Aorta (tissue), 5 donors: ENCODE measurements at regions not wholly inside any gene's neighbourhood (a gene's known extent, or its start where the extent isn't known, plus 50 kb on each side); places are given as distances from the start of the nearest gene placed in this dataset.

Experiments
- ATAC-seq: fragments of 200-7000 bp; cut with Tn5 transposase; one replicate; pipeline ENCODE4 v1.9.1; 2022; ENCODE audit warnings: moderate library complexity; ENCODE audit not compliant: low FRiP score
- DNase-seq, 2 donors: peaks; one replicate each; pipeline ENCODE4 v3.0.0-alpha.2; 2020
- H3K27ac ChIP-seq, 2 donors: one replicate each; pipeline ENCODE4 v1.5.1; 2013; ENCODE audit warnings: low read length in 2 of 2, mild to moderate bottlenecking in 2 of 2, moderate library complexity in 2 of 2, control low read depth in 1 of 2, inconsistent platforms in 1 of 2, low read depth in 1 of 2
- H3K27me3 ChIP-seq, 2 donors: one replicate each; pipeline ENCODE4 v1.6.1; 2013; ENCODE audit warnings: control low read depth in 1 of 2, low read length in 1 of 2, mild to moderate bottlenecking in 1 of 2, moderate library complexity in 1 of 2; ENCODE audit not compliant: insufficient read depth in 2 of 2, control insufficient read depth in 1 of 2
- H3K36me3 ChIP-seq, 2 donors: one replicate each; pipeline ENCODE4 v1.6.1; 2013; ENCODE audit warnings: control low read depth in 1 of 2, low read length in 1 of 2, mild to moderate bottlenecking in 1 of 2; ENCODE audit not compliant: insufficient read depth in 2 of 2, control insufficient read depth in 1 of 2
- H3K4me1 ChIP-seq, 2 donors: one replicate each; pipeline ENCODE4 v1.6.1; 2013; ENCODE audit warnings: low read length in 2 of 2, control low read depth in 1 of 2, mild to moderate bottlenecking in 1 of 2, moderate library complexity in 1 of 2; ENCODE audit not compliant: insufficient read depth in 2 of 2, control insufficient read depth in 1 of 2
- H3K4me3 ChIP-seq, 2 donors: one replicate each; pipeline ENCODE4 v1.5.1; 2013; ENCODE audit warnings: low read length in 2 of 2, control low read depth in 1 of 2, mild to moderate bottlenecking in 1 of 2
- H3K9me3 ChIP-seq: one replicate; pipeline ENCODE4 v1.6.1; 2013; ENCODE audit warnings: mild to moderate bottlenecking, low read length; ENCODE audit not compliant: control insufficient read depth
- WGBS, 2 donors: extraction: QIAGEN DNeasy Blood & Tissue Kit; methylation state at CpG; one replicate each; pipeline ENCODE4 v1.1.7; 2013; 5-methylcytosine and 5-hydroxymethylcytosine counted together
- intact Hi-C, 2 donors: fragments of 100-400 bp; cut with DNase I; formaldehyde crosslinking; loops; one replicate each; pipeline versions ENCODE4 v1.14.2 to v1.15.0; 2022
- donor health status: healthy with polysubstance abuse.
- donor health status: Bipolar disorder and iron deficiency.
- donor health status: DM: no; HTN: no; CAD: no.
- donor health status: DM: no; HTN: no; CAD: no.
- donor health status: DM: yes; HTN: yes; CAD: no.

DNA sequence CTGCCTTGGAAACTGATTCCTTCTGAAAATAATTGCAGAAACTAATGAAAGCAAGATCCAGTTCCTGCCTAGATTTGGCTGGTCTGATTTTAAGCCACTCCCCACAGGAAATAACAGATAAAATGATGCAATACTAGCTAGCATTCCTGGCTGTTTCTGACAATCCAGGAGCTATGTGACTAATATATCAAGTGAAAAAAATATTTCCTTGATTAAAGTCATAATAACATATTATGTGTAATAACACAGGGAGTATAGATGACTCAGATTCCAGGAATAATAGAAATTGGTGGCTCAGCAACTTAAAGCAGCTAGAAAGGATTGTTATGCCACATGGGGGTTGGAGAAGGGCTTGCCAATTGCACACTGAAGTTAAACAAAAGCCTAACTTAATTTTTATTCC is 182.7 kb upstream of the SALL4 start:
- Histone ChIP-seq H3K4me3 (no peak overlapping the region), H3K27ac (no peak overlapping the region), H3K36me3 (no peaks in the 10 kb centered on the region), H3K4me1 (no peaks in the 10 kb centered on the region), H3K27me3 (no peaks in the 10 kb centered on the region), H3K9me3 (no peaks in the 10 kb centered on the region)
- intact Hi-C loops: loop anchor here in 1 of 2 donors (10.0 kb wide), 1 partner anchor 220 kb away; the partner anchor contains the start of gene ATP9A
- peak; percentile 88 for ATAC-seq
- DNase-seq: no peak

DNA sequence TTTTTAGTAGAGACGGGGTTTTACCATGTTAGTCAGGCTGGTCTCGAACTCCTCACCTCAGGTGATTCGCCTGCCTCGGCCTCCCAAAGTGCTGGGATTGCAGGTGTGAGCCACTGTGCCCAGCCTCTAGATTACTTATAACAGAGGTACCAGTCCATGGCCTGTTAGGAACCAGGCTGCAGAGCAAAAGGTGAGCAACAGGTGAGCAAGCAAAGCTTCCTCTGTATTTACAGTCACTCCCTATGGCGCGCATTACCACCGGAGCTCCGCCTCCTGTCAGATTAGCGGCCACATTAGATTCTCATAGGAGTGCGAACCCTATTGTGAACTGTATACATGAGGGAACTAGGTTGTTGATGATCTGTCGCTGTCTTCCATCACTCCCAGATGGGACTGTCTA is 178.0 kb upstream of the SALL4 start:
- Histone ChIP-seq H3K36me3 (no peaks in the 10 kb centered on the region), H3K9me3 (peaks cover 3% of the 10 kb centered on the region), H3K27me3 (no peaks in the 10 kb centered on the region), H3K4me1 (no peaks in the 10 kb centered on the region), H3K4me3 (no peak overlapping the region), H3K27ac (no peak overlapping the region)
- no peak for ATAC-seq
- intact Hi-C loops: loop anchor here in 1 of 2 donors (10.0 kb wide), 1 partner anchor 215 kb away; the partner anchor contains the start of gene ATP9A
- DNase-seq: no peak
- 95 to 97% methylated on average over 11 of the region's 11 CpGs for WGBS, 2 donors

DNA sequence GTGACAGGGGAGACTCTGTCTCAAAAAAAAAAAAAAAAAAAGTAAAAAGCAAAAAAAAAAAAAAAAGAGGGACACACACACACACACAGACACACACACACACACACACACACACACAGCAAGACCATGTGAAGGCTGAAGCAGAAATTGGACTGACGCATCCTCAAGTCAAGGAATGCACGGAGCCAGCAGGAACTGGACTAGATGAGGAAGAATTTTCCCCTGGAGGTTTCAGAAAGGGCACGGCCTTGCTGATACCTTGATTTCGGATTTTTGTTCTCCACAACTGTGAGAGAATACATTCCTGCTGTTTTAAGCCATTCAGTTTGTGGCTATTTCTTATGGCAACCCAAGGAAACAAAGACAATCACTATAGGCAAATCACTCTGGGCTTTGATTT is 176.9 kb upstream of the SALL4 start:
- intact Hi-C loops: no loop called here
- Histone ChIP-seq H3K36me3 (no peaks in the 10 kb centered on the region), H3K4me3 (no peak overlapping the region), H3K4me1 (no peaks in the 10 kb centered on the region), H3K27ac (no peak overlapping the region), H3K27me3 (no peaks in the 10 kb centered on the region), H3K9me3 (peaks cover 3% of the 10 kb centered on the region)
- no peak for ATAC-seq
- DNase-seq: no peak
- WGBS, 2 donors: 66 to 74% methylated on average over 4 of the region's 4 CpGs

DNA sequence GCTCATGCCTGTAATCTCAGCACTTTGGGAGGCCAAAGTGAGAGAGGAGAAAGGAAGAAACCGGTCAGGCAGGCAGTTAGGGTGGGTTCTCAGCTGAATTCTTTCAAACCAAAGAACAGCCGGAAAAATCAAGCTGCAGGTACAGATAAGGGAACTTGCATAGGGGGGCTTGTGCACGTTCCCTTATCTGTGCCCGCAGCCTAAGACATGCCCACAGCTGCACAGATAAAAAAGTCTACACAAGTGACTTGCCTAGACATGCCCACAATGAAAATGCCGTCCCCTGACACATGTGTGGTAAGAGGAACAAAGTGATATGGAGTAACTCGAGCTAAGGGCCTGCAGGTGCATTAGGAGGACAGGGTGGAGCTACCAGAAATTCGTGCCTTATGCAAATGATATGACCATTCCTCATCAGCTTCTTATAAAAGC is 175.8 kb upstream of the SALL4 start:
- Histone ChIP-seq H3K27me3 (no peaks in the 10 kb centered on the region), H3K36me3 (no peaks in the 10 kb centered on the region), H3K9me3 (peaks cover 3% of the 10 kb centered on the region), H3K4me1 (no peaks in the 10 kb centered on the region), H3K4me3 (no peak overlapping the region), H3K27ac (no peak overlapping the region)
- no peak for DNase-seq
- ATAC-seq: no peak
- intact Hi-C loops: no loop called here
- 82 to 87% methylated on average over 7 of the region's 7 CpGs for WGBS, 2 donors

DNA sequence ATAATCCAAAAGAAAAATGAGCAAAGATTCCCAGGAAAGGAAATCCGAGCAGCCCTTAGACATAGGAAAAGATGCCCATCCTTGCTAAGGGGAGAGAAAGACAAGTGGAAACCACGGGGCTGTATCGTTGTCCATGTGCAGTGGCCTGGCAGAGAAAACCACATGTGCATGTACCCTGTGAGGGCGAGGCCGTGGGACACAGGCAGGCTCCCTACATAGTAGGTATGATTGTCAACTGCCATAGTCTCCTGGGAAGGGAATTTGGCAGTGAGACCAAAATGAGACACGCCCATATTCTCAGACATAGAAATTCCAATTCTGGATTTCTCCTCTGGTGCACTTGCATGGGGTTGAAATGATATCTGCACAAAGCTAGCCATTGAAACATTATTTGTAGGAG is 169.7 kb upstream of the SALL4 start:
- Histone ChIP-seq H3K36me3 (no peaks in the 10 kb centered on the region), H3K27me3 (no peaks in the 10 kb centered on the region), H3K4me1 (no peaks in the 10 kb centered on the region), H3K4me3 (no peak overlapping the region), H3K9me3 (no peaks in the 10 kb centered on the region), H3K27ac (no peak overlapping the region)
- no peak for ATAC-seq
- no peak for DNase-seq
- intact Hi-C loops: no loop called here
- 67 to 77% methylated on average over 6 of the region's 6 CpGs for WGBS, 2 donors

DNA sequence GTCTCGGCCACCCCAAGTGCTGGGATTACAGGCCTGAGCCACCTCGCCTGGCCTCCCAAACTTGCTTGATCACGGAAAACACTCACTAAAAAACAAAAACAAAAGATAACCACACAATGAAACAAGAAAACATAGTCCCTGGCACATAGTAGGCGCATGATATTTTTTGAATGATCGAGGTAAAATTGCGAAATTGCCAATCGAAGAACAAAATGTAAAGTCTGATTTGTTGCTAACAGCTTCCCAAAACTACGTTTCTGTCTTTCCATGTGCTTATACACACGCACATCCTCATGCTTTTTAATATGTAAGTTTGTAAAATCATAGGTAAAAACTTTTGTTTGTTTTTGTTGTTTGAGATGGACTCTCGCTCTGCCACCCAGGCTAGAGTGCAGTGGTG is 168.5 kb upstream of the SALL4 start:
- Histone ChIP-seq H3K9me3 (no peaks in the 10 kb centered on the region), H3K36me3 (no peaks in the 10 kb centered on the region), H3K4me3 (no peak overlapping the region), H3K4me1 (no peaks in the 10 kb centered on the region), H3K27me3 (no peaks in the 10 kb centered on the region), H3K27ac (no peak overlapping the region)
- 94% methylated on average over 10 of the region's 10 CpGs for WGBS, 2 donors
- intact Hi-C loops: no loop called here
- ATAC-seq: no peak
- DNase-seq: no peak

DNA sequence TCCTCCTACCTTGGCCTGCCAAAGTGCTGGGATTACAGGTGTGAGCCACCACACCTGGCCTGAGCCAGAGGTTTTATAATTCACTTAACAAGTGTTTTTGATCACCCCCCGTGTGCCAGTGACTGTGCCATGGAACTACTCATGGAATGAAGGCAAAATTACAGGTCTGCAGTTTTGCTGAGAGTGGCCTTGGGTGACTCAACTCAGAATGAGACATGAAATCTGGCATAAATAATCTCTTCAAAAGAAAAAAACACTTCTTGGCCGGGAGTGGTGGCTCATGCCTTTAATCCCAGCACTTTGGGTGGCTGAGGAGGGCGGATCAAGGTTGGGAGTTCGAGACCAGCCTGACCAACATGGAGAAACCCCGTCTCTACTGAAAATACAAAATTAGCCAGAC is 166.9 kb upstream of the SALL4 start:
- DNase-seq: no peak
- intact Hi-C loops: loop anchor here in 1 of 2 donors (5.0 to 10.0 kb wide), 2 partner anchors 264 to 332 kb away; no protein-coding TSS in a partner anchor
- H3K9me3 ChIP-seq: no peaks in the 10 kb centered on the region
- no peaks in the 10 kb centered on the region for H3K27me3 ChIP-seq
- no peak for ATAC-seq
- H3K36me3 ChIP-seq: no peaks in the 10 kb centered on the region
- H3K4me3 ChIP-seq: no peak overlapping the region
- 84 to 89% methylated on average over 5 of the region's 5 CpGs for WGBS, 2 donors
- no peak overlapping the region for H3K27ac ChIP-seq
- H3K4me1 ChIP-seq: no peaks in the 10 kb centered on the region

DNA sequence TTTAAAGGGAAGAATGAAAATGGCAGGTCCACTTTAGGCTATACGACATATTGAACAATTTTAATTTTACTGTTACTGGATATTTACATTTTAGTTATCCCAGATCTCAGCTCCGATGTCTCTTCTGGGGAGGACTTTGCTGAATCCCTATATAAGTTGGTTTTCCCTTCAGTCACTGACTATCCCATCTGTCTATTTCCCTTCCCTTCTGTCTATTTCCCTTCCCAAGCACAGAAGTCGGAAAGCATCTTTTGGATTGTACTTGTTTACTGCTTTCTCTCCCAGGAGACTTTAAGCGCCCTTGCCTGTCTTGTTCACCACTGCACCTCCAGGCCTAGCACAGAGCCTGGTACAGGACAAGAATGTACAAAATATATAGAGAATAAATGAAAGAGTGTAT is 165.8 kb upstream of the SALL4 start:
- intact Hi-C loops: loop anchor here in 1 of 2 donors (5.0 to 10.0 kb wide), 2 partner anchors 263 to 331 kb away; no protein-coding TSS in a partner anchor

DNA sequence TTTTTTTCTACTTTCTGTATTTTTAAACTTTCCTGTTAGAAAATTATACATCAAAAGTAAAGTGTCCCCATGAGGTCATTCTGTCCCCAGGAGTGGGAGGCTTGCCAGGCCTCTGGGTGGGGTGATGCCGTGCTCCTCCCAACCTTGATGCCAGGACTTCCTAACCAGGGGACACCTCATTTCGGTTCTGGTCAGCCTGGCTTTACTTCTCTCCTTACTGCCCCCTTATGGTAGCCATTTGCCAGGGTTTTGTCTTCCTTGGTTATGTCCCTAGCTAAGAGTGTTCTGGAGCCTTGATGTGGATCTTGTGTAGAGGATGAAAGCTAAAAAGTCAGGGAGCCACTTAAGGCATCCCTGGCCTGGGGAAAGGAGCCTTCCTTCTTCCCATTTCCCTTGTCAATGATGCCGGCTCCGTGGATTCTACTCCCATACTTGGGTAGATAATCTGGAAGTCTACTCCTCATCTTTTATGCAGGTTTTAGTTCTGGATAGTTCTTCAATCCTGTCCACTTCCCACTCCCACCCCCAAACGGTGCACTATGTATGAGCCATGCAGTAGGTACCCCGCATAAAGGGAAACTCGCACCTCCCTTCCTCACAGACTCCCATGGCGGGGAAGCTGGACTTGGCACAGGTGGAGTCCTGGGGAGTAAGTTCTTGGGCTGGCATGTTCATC is 164.1 kb upstream of the SALL4 start:
- H3K4me3 ChIP-seq: no peak overlapping the region
- ATAC-seq (peak; percentile 44), DNase-seq (no peak)
- intact Hi-C loops: loop anchor here in 1 of 2 donors (5.0 to 10.0 kb wide), 2 partner anchors 262 to 329 kb away; no protein-coding TSS in a partner anchor
- no peaks in the 10 kb centered on the region for H3K4me1 ChIP-seq
- H3K36me3 ChIP-seq: no peaks in the 10 kb centered on the region
- H3K27ac ChIP-seq: no peak overlapping the region
- 47 to 54% methylated on average over 8 of the region's 8 CpGs for WGBS, 2 donors
- no peaks in the 10 kb centered on the region for H3K9me3 ChIP-seq
- no peaks in the 10 kb centered on the region for H3K27me3 ChIP-seq

More for the DNA sequence above, 165.8 kb upstream of the SALL4 start:
- no peaks in the 10 kb centered on the region for H3K4me1 ChIP-seq
- no peak for DNase-seq
- H3K36me3 ChIP-seq: no peaks in the 10 kb centered on the region
- ATAC-seq: no peak
- H3K27me3 ChIP-seq: no peaks in the 10 kb centered on the region
- no peak overlapping the region for H3K27ac ChIP-seq
- H3K4me3 ChIP-seq: no peak overlapping the region
- 95 to 97% methylated on average over 4 of the region's 4 CpGs for WGBS, 2 donors
- H3K9me3 ChIP-seq: no peaks in the 10 kb centered on the region
